Stomach smooth muscle (tissue), 2 donors: ENCODE measurements at regions not wholly inside any gene's neighbourhood (a gene's known extent, or its start where the extent isn't known, plus 50 kb on each side); places are given as distances from the start of the nearest gene placed in this dataset.

Experiments
- H3K27ac ChIP-seq: one replicate; pipeline ENCODE4 v1.7.0; 2013; ENCODE audit warnings: mild to moderate bottlenecking, low read length, inconsistent platforms
- H3K27me3 ChIP-seq, 2 donors: one replicate each; pipeline ENCODE4 v1.7.0; 2013; ENCODE audit warnings: low read length in 2 of 2; ENCODE audit not compliant: insufficient read depth in 2 of 2, control insufficient read depth in 1 of 2
- H3K36me3 ChIP-seq, 2 donors: one replicate each; pipeline ENCODE4 v1.7.0; 2013; ENCODE audit warnings: low read length in 2 of 2; ENCODE audit not compliant: control insufficient read depth in 2 of 2, insufficient read depth in 2 of 2
- H3K4me1 ChIP-seq: one replicate; pipeline ENCODE4 v1.7.0; 2013; ENCODE audit warnings: low read length; ENCODE audit not compliant: control insufficient read depth, insufficient read depth
- H3K4me3 ChIP-seq, 2 donors: one replicate each; pipeline ENCODE4 v1.7.0; 2013; ENCODE audit warnings: low read length in 2 of 2
- H3K9ac ChIP-seq, 2 donors: one replicate each; pipeline ENCODE4 v1.7.0; 2013; ENCODE audit warnings: low read length in 2 of 2, mild to moderate bottlenecking in 1 of 2
- H3K9me3 ChIP-seq, 2 donors: one replicate each; pipeline ENCODE4 v1.7.0; 2013; ENCODE audit warnings: low read length in 2 of 2; ENCODE audit not compliant: control insufficient read depth in 2 of 2
- donor health status: healthy.
- donor health status: Pancreatic carcinoma.

- H3K27ac ChIP-seq: no peak overlapping the region
- peaks cover 0 to 14% of the 10 kb centered on the region in 2 donors for H3K27me3 ChIP-seq
- peaks cover 4% of the 10 kb centered on the region for H3K4me1 ChIP-seq
- no peaks in the 10 kb centered on the region for H3K9me3 ChIP-seq
- H3K36me3 ChIP-seq: no peaks in the 10 kb centered on the region
- H3K9ac ChIP-seq: no peak overlapping the region
- H3K4me3 ChIP-seq: no peak overlapping the region
Observed at GRCh38 chr10:123560301-123561140, 105.6 kb upstream of the GPR26 start.

GRCh38 chr10:123561141-123561440 lies 105.1 kb upstream of the GPR26 start:
- Histone ChIP-seq H3K4me3 (no peak overlapping the region), H3K4me1 (peaks cover 2% of the 10 kb centered on the region), H3K27me3 (peaks cover 4 to 10% of the 10 kb centered on the region in 2 donors), H3K27ac (no peak overlapping the region), H3K9ac (no peak overlapping the region), H3K9me3 (peaks cover 0 to under 1% of the 10 kb centered on the region in 2 donors), H3K36me3 (no peaks in the 10 kb centered on the region)

GRCh38 chr10:123562387-123562786 lies 103.8 kb upstream of the GPR26 start:
- Histone ChIP-seq H3K36me3 (no peaks in the 10 kb centered on the region), H3K4me3 (no peak overlapping the region), H3K9me3 (peaks cover 0 to 3% of the 10 kb centered on the region in 2 donors), H3K9ac (no peak overlapping the region), H3K27me3 (peaks cover 9 to 13% of the 10 kb centered on the region in 2 donors), H3K4me1 (peaks cover 2% of the 10 kb centered on the region), H3K27ac (no peak overlapping the region)

GRCh38 chr10:123562811-123563580 lies 103.2 kb upstream of the GPR26 start:
- Histone ChIP-seq H3K4me3 (no peak overlapping the region), H3K9ac (no peak overlapping the region), H3K27ac (no peak overlapping the region), H3K27me3 (peaks cover 13% of the 10 kb centered on the region in 2 donors), H3K4me1 (peaks cover 2% of the 10 kb centered on the region), H3K36me3 (no peaks in the 10 kb centered on the region), H3K9me3 (peaks cover 0 to 3% of the 10 kb centered on the region in 2 donors)

- Histone ChIP-seq H3K4me3 (no peak overlapping the region), H3K4me1 (peaks cover 2% of the 10 kb centered on the region), H3K27me3 (peaks cover 15% of the 10 kb centered on the region in 2 donors), H3K27ac (no peak overlapping the region), H3K36me3 (no peaks in the 10 kb centered on the region), H3K9me3 (peaks cover 0 to 3% of the 10 kb centered on the region in 2 donors), H3K9ac (no peak overlapping the region)
Observed at GRCh38 chr10:123563581-123563855, 102.6 kb upstream of the GPR26 start.

GRCh38 chr10:123563994-123564393 lies 102.2 kb upstream of the GPR26 start:
- Histone ChIP-seq H3K27ac (no peak overlapping the region), H3K9me3 (peaks cover 0 to 3% of the 10 kb centered on the region in 2 donors), H3K27me3 (peaks cover 15% of the 10 kb centered on the region in 2 donors), H3K4me3 (no peak overlapping the region), H3K4me1 (peaks cover 2% of the 10 kb centered on the region), H3K9ac (no peak overlapping the region), H3K36me3 (no peaks in the 10 kb centered on the region)

- no peak overlapping the region for H3K27ac ChIP-seq
- H3K36me3 ChIP-seq: no peaks in the 10 kb centered on the region
- no peak overlapping the region for H3K4me3 ChIP-seq
- peaks cover 14 to 15% of the 10 kb centered on the region in 2 donors for H3K27me3 ChIP-seq
- no peak overlapping the region for H3K9ac ChIP-seq
- peaks cover 0 to 3% of the 10 kb centered on the region in 2 donors for H3K9me3 ChIP-seq
- H3K4me1 ChIP-seq: no peaks in the 10 kb centered on the region
Observed at GRCh38 chr10:123564631-123565030, 101.5 kb upstream of the GPR26 start.

GRCh38 chr10:123565691-123566660 lies 100.2 kb upstream of the GPR26 start:
- no peak overlapping the region for H3K4me3 ChIP-seq
- H3K9me3 ChIP-seq: peaks cover 0 to 3% of the 10 kb centered on the region in 2 donors
- no peak overlapping the region for H3K27ac ChIP-seq
- peaks cover 20 to 22% of the 10 kb centered on the region in 2 donors for H3K27me3 ChIP-seq
- no peaks in the 10 kb centered on the region for H3K36me3 ChIP-seq
- H3K4me1 ChIP-seq: no peaks in the 10 kb centered on the region
- H3K9ac ChIP-seq: no peak overlapping the region

- no peak overlapping the region for H3K27ac ChIP-seq
- H3K27me3 ChIP-seq: peaks cover 32 to 36% of the 10 kb centered on the region in 2 donors
- H3K4me1 ChIP-seq: no peaks in the 10 kb centered on the region
- H3K9ac ChIP-seq: no peak overlapping the region
- no peak overlapping the region for H3K4me3 ChIP-seq
- peaks cover 0 to 3% of the 10 kb centered on the region in 2 donors for H3K9me3 ChIP-seq
- H3K36me3 ChIP-seq: no peaks in the 10 kb centered on the region
Observed at GRCh38 chr10:123567984-123568739, 98.0 kb upstream of the GPR26 start.

GRCh38 chr10:123568751-123569150 lies 97.4 kb upstream of the GPR26 start:
- H3K4me3 ChIP-seq: no peak overlapping the region
- H3K36me3 ChIP-seq: no peaks in the 10 kb centered on the region
- no peak overlapping the region for H3K9ac ChIP-seq
- no peaks in the 10 kb centered on the region for H3K4me1 ChIP-seq
- H3K9me3 ChIP-seq: peaks cover 0 to 3% of the 10 kb centered on the region in 2 donors
- H3K27me3 ChIP-seq: peaks cover 38 to 40% of the 10 kb centered on the region in 2 donors
- H3K27ac ChIP-seq: no peak overlapping the region
